H9 (cell line): ENCODE measurements at regions not wholly inside any gene's neighbourhood (a gene's known extent, or its start where the extent isn't known, plus 50 kb on each side); places are given as distances from the start of the nearest gene placed in this dataset.

Experiments
- DNase-seq: peaks from one replicate; pipeline ENCODE4 v3.0.0-alpha.2; 2017
- H2AFZ ChIP-seq: one replicate; pipeline ENCODE4 v1.6.1; 2013; ENCODE audit warnings: mild to moderate bottlenecking, low read length, control low read depth, moderate library complexity
- H2AK5ac ChIP-seq: 2 replicates; pipeline ENCODE4 v1.6.1; 2013; ENCODE audit warnings: low read length, control low read depth, mixed read lengths; ENCODE audit not compliant: insufficient read length
- H2BK120ac ChIP-seq: one replicate; pipeline ENCODE4 v1.6.1; 2013; ENCODE audit warnings: low read depth, mild to moderate bottlenecking, low read length, control low read depth, inconsistent platforms; ENCODE audit not compliant: poor library complexity, severe bottlenecking
- H2BK12ac ChIP-seq: 2 replicates; pipeline ENCODE4 v1.6.1; 2013; ENCODE audit warnings: low read length, control low read depth, mixed read lengths, low read depth; ENCODE audit not compliant: insufficient read length
- H2BK15ac ChIP-seq: 2 replicates; pipeline ENCODE4 v1.6.1; 2013; ENCODE audit warnings: low read depth, low read length, control low read depth
- H2BK20ac ChIP-seq: one replicate; pipeline ENCODE4 v1.6.1; 2013; ENCODE audit warnings: low read depth, mild to moderate bottlenecking, low read length, control low read depth, inconsistent platforms; ENCODE audit not compliant: poor library complexity, severe bottlenecking
- H2BK5ac ChIP-seq: 2 replicates; pipeline ENCODE4 v1.6.1; 2013; ENCODE audit warnings: low read length, control low read depth, mixed read lengths; ENCODE audit not compliant: insufficient read length
- H3K14ac ChIP-seq: 2 replicates; pipeline ENCODE4 v1.6.1; 2013; ENCODE audit warnings: low read length, control low read depth; ENCODE audit not compliant: insufficient read depth
- H3K18ac ChIP-seq: 2 replicates; pipeline ENCODE4 v1.6.1; 2013; ENCODE audit warnings: low read depth, mild to moderate bottlenecking, mixed read lengths, low read length, control low read depth; ENCODE audit not compliant: insufficient read length
- H3K23ac ChIP-seq: 2 replicates; pipeline ENCODE4 v1.6.1; 2013; ENCODE audit warnings: low read length, control low read depth, mixed read lengths, low read depth; ENCODE audit not compliant: insufficient read length
- H3K23me2 ChIP-seq: 2 replicates; pipeline ENCODE4 v1.6.1; 2013; ENCODE audit warnings: low read depth, mild to moderate bottlenecking, mixed read lengths, low read length, control low read depth; ENCODE audit not compliant: insufficient read length, poor library complexity, severe bottlenecking
- H3K27ac ChIP-seq: 2 replicates; pipeline ENCODE4 v1.5.1; 2013; ENCODE audit warnings: low read length, control low read depth, mixed read lengths, low read depth; ENCODE audit not compliant: insufficient read length
- H3K27me3 ChIP-seq: 2 replicates; pipeline ENCODE4 v1.6.1; 2013; ENCODE audit warnings: low read length, control low read depth, inconsistent platforms; ENCODE audit not compliant: insufficient read depth
- H3K4ac ChIP-seq: 2 replicates; pipeline ENCODE4 v1.6.1; 2013; ENCODE audit warnings: low read depth, mild to moderate bottlenecking, control low read depth, inconsistent platforms, low read length, moderate library complexity
- H3K4me1 ChIP-seq: 2 replicates; pipeline ENCODE4 v1.6.1; 2013; ENCODE audit warnings: low read length, control low read depth, inconsistent platforms; ENCODE audit not compliant: insufficient read depth
- H3K4me2 ChIP-seq: 2 replicates; pipeline ENCODE4 v1.6.1; 2013; ENCODE audit warnings: low read length, control low read depth, mixed read lengths; ENCODE audit not compliant: insufficient read length, insufficient read depth
- H3K56ac ChIP-seq: 2 replicates; pipeline ENCODE4 v1.6.1; 2013; ENCODE audit warnings: low read depth, mild to moderate bottlenecking, mixed read lengths, low read length, control low read depth; ENCODE audit not compliant: insufficient read length
- H3K79me1 ChIP-seq: 2 replicates; pipeline ENCODE4 v1.6.1; 2013; ENCODE audit warnings: low read depth, mild to moderate bottlenecking, moderate library complexity, low read length, control low read depth, inconsistent platforms; ENCODE audit not compliant: insufficient read depth, poor library complexity, severe bottlenecking
- H3K79me2 ChIP-seq: 2 replicates; pipeline ENCODE4 v1.6.1; 2013; ENCODE audit warnings: low read length, control low read depth, inconsistent platforms; ENCODE audit not compliant: insufficient read depth
- H3K9ac ChIP-seq: 2 replicates; pipeline ENCODE4 v1.6.1; 2013; ENCODE audit warnings: low read length, control low read depth, mixed read lengths; ENCODE audit not compliant: insufficient read length; ENCODE audit errors: extremely low read depth
- H3K9me3 ChIP-seq: one replicate; pipeline ENCODE4 v1.6.1; 2013; ENCODE audit warnings: low read depth, low read length, inconsistent platforms; ENCODE audit not compliant: control insufficient read depth
- H3T11ph ChIP-seq: one replicate; pipeline ENCODE4 v1.6.1; 2013; ENCODE audit warnings: mild to moderate bottlenecking, low read length, control low read depth, inconsistent platforms
- H4K20me1 ChIP-seq: one replicate; pipeline ENCODE4 v1.6.1; 2013; ENCODE audit not compliant: control insufficient read depth, insufficient read length, insufficient read depth
- H4K5ac ChIP-seq: 2 replicates; pipeline ENCODE4 v1.6.1; 2013; ENCODE audit warnings: low read depth, mild to moderate bottlenecking, mixed read lengths, low read length, control low read depth; ENCODE audit not compliant: insufficient read length
- H4K8ac ChIP-seq: replicated peaks from 2 replicates; pipeline ENCODE4 v1.6.1; 2013; ENCODE audit warnings: low read length, control low read depth, mixed read lengths, low read depth; ENCODE audit not compliant: insufficient read length
- H4K91ac ChIP-seq: 2 replicates; pipeline ENCODE4 v1.6.1; 2013; ENCODE audit warnings: low read depth, mild to moderate bottlenecking, moderate library complexity, mixed read lengths, low read length, control low read depth; ENCODE audit not compliant: insufficient read length
- H3K27ac Mint-ChIP-seq, 3 experiments: 2 replicates in 2 of 3; 3 replicates in 1 of 3; pipeline ENCODE4 v1.8.0; 2020 to 2021; ENCODE audit warnings: mixed read lengths in 3 of 3, mild to moderate bottlenecking in 1 of 3, moderate library complexity in 1 of 3
- H3K27me3 Mint-ChIP-seq: 2 replicates; pipeline ENCODE4 v1.8.0; 2021; ENCODE audit warnings: low read depth, mild to moderate bottlenecking, moderate library complexity, mixed read lengths
- H3K36me3 Mint-ChIP-seq, 3 experiments: 2 replicates in 2 of 3; 3 replicates in 1 of 3; pipeline ENCODE4 v1.8.0; 2020 to 2021; ENCODE audit warnings: low read depth in 3 of 3, mixed read lengths in 3 of 3; ENCODE audit not compliant: insufficient read depth in 1 of 3
- H3K4me1 Mint-ChIP-seq, 2 experiments: 2 replicates each; pipeline ENCODE4 v1.8.0; 2020; ENCODE audit warnings: mixed read lengths in 2 of 2
- H3K4me3 Mint-ChIP-seq, 2 experiments: 2 replicates in 1 of 2; 3 replicates in 1 of 2; pipeline ENCODE4 v1.8.0; 2020 to 2021; ENCODE audit warnings: mild to moderate bottlenecking in 2 of 2, mixed read lengths in 2 of 2, moderate library complexity in 1 of 2
- H3K9me3 Mint-ChIP-seq, 2 experiments: 2 replicates in 1 of 2; 3 replicates in 1 of 2; pipeline ENCODE4 v1.8.0; 2020; ENCODE audit warnings: mild to moderate bottlenecking in 2 of 2, mixed read lengths in 2 of 2, moderate library complexity in 1 of 2
- CTCF ChIP-seq: fragments of 200-600 bp; sonication (generic); conservative IDR thresholded peaks from 3 replicates; pipeline ENCODE4 v1.8.0; 2021; ENCODE audit warnings: antibody characterized with exemption, mild to moderate bottlenecking
- WGBS: extraction: QIAGEN DNeasy Blood & Tissue Kit; methylation state at CpG from one replicate; pipeline ENCODE4 v1.1.7; 2013; ENCODE audit warnings: missing lambda C conversion rate, low lambda C conversion rate, mixed read lengths; ENCODE audit not compliant: insufficient read length; ENCODE audit errors: extremely low coverage; 5-methylcytosine and 5-hydroxymethylcytosine counted together

- TF ChIP-seq CTCF, result no peak
- peaks cover 4 to 10% (median 4%) of the 10 kb centered on the region in 3 experiments; a peak in 5 of 7 replicates for H3K36me3 Mint-ChIP-seq
- H3K23ac ChIP-seq, result no peak overlapping the region
- no peaks in the 10 kb centered on the region for H3K23me2 ChIP-seq
- no peak overlapping the region for H4K8ac ChIP-seq
- no peak overlapping the region for H2BK20ac ChIP-seq
- H3K9me3 ChIP-seq, result no peaks in the 10 kb centered on the region
- H3K4me2 ChIP-seq, result no peak overlapping the region
- H2AK5ac ChIP-seq, result no peak overlapping the region
- no peak for DNase-seq
- no peak overlapping the region for H3K56ac ChIP-seq
- H3K79me1 ChIP-seq, result no peaks in the 10 kb centered on the region
- no peaks in the 10 kb centered on the region for H3K27me3 ChIP-seq
- no peak overlapping the region for H2BK15ac ChIP-seq
- no peak overlapping the region for H3K4me3 Mint-ChIP-seq
- peaks cover 3 to 20% of the 10 kb centered on the region in 2 experiments; a peak in 3 of 4 replicates for H3K4me1 Mint-ChIP-seq
- WGBS, result no CpG with 5 or more reads among the region's 9 CpGs
- peaks cover 8 to 10% of the 10 kb centered on the region in 2 experiments for H3K9me3 Mint-ChIP-seq
- H2BK5ac ChIP-seq, result no peak overlapping the region
- no peak overlapping the region for H3K27ac Mint-ChIP-seq
- H3T11ph ChIP-seq, result no peak overlapping the region
- H3K4me1 ChIP-seq, result no peaks in the 10 kb centered on the region
- no peak overlapping the region for H3K18ac ChIP-seq
- no peak overlapping the region for H2BK12ac ChIP-seq
- H3K4ac ChIP-seq, result no peak overlapping the region
- no peak overlapping the region for H2AFZ ChIP-seq
- peaks cover 24% of the 10 kb centered on the region for H3K27me3 Mint-ChIP-seq
- H3K14ac ChIP-seq, result no peak overlapping the region
- no peaks in the 10 kb centered on the region for H3K79me2 ChIP-seq
- H3K9ac ChIP-seq, result no peak overlapping the region
- H2BK120ac ChIP-seq, result no peak overlapping the region
- no peaks in the 10 kb centered on the region for H4K20me1 ChIP-seq
- H3K27ac ChIP-seq, result no peak overlapping the region
- no peak overlapping the region for H4K91ac ChIP-seq
- H4K5ac ChIP-seq, result no peak overlapping the region
These were observed 189.6 kb upstream of the SOX5 start for GRCh38 chr12:24139035-24139434.
